Activated CD8-positive, alpha-beta T cell treated with anti-CD3 and anti-CD28 coated beads for 36 hours (primary cell): ENCODE measurements at regions not wholly inside any gene's neighbourhood (a gene's known extent, or its start where the extent isn't known, plus 50 kb on each side); places are given as distances from the start of the nearest gene placed in this dataset.

Experiments
- ATAC-seq: fragments of 200-7000 bp; cut with Tn5 transposase; one replicate; pipeline ENCODE4 v1.10.0; 2021; ENCODE audit warnings: mild to moderate bottlenecking, moderate library complexity
- CTCF ChIA-PET: fragments of 350-600 bp; sonication (Branson Sonifier 250); formaldehyde crosslinking; loops from one replicate; lab custom pipeline; 2021; ENCODE audit warnings: antibody characterized with exemption; lab: Charles Lee
- POLR2A ChIA-PET: fragments of 350-600 bp; sonication (Branson Sonifier 250); formaldehyde crosslinking; loops from one replicate; lab custom pipeline; 2021; ENCODE audit warnings: antibody characterized with exemption; lab: Charles Lee
- DNase-seq: peaks from one replicate; pipeline ENCODE4 v3.0.0-alpha.2; 2020
- H3K27ac Mint-ChIP-seq: one replicate; pipeline ENCODE4 v1.8.0; 2021; ENCODE audit warnings: mild to moderate bottlenecking, mixed read lengths
- H3K27me3 Mint-ChIP-seq: one replicate; pipeline ENCODE4 v1.8.0; 2021; ENCODE audit warnings: mixed read lengths
- H3K36me3 Mint-ChIP-seq: one replicate; pipeline ENCODE4 v1.8.0; 2021; ENCODE audit warnings: low read depth, mixed read lengths
- H3K4me1 Mint-ChIP-seq: one replicate; pipeline ENCODE4 v1.8.0; 2021; ENCODE audit warnings: low read depth, mixed read lengths
- H3K4me3 Mint-ChIP-seq: one replicate; pipeline ENCODE4 v1.8.0; 2021; ENCODE audit warnings: mild to moderate bottlenecking, moderate library complexity, mixed read lengths
- H3K9me3 Mint-ChIP-seq: one replicate; pipeline ENCODE4 v1.8.0; 2021; ENCODE audit warnings: mixed read lengths
- intact Hi-C: fragments of 100-400 bp; cut with micrococcal nuclease; formaldehyde crosslinking; loops from one replicate; pipeline ENCODE4 v1.10.0; 2022
- TF ChIP-seq, protein P1 (sequence below): fragments of 200-600 bp; IDR thresholded peaks from one replicate; pipeline ENCODE4 v1.8.0; 2022; ENCODE audit warnings: antibody characterized with exemption, mild to moderate bottlenecking

DNA sequence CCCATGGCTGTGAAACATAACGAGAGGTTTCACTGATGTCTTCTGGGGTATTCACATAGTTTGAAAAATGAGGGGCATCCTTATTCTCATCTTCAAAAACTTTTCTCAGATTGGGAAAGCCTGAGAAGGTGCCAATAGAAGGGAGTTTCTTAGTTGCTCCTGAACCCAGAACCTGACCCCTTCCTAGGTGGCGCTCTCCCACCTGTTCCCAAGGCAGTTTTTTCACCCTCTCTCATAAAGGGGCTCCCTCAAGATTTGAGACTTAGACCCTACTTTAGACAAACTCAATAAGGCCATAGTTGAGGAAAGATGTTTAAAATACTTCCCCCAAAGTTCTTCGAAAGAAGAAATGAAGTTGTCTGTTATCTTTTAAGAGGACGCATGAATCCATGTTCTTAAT, 142.2 kb downstream of the FGF9 start:
- TF ChIP-seq, protein P1, sequence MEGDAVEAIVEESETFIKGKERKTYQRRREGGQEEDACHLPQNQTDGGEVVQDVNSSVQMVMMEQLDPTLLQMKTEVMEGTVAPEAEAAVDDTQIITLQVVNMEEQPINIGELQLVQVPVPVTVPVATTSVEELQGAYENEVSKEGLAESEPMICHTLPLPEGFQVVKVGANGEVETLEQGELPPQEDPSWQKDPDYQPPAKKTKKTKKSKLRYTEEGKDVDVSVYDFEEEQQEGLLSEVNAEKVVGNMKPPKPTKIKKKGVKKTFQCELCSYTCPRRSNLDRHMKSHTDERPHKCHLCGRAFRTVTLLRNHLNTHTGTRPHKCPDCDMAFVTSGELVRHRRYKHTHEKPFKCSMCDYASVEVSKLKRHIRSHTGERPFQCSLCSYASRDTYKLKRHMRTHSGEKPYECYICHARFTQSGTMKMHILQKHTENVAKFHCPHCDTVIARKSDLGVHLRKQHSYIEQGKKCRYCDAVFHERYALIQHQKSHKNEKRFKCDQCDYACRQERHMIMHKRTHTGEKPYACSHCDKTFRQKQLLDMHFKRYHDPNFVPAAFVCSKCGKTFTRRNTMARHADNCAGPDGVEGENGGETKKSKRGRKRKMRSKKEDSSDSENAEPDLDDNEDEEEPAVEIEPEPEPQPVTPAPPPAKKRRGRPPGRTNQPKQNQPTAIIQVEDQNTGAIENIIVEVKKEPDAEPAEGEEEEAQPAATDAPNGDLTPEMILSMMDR = no peak
- POLR2A ChIA-PET = no interaction called here
- H3K27ac Mint-ChIP-seq = no peak overlapping the region
- H3K4me3 Mint-ChIP-seq = no peak overlapping the region
- DNase-seq (no peak), ATAC-seq (no peak)
- no peaks in the 10 kb centered on the region for H3K4me1 Mint-ChIP-seq
- intact Hi-C loops = no loop called here
- no peaks in the 10 kb centered on the region for H3K36me3 Mint-ChIP-seq
- H3K27me3 Mint-ChIP-seq = peaks cover 3% of the 10 kb centered on the region
- no peaks in the 10 kb centered on the region for H3K9me3 Mint-ChIP-seq
- CTCF ChIA-PET = no interaction called here

- CTCF ChIA-PET = no interaction called here
- POLR2A ChIA-PET = interaction anchor here (0.5 kb wide), 1 partner anchor 74 kb away, joined by 3 read pairs; no protein-coding TSS in a partner anchor
- Mint-ChIP-seq H3K9me3 (no peaks in the 10 kb centered on the region), H3K4me3 (no peak overlapping the region), H3K27ac (no peak overlapping the region), H3K27me3 (peaks cover 2% of the 10 kb centered on the region), H3K4me1 (no peaks in the 10 kb centered on the region), H3K36me3 (no peaks in the 10 kb centered on the region)
- DNase-seq (no peak), ATAC-seq (no peak)
- intact Hi-C loops = no loop called here
- TF ChIP-seq, protein P1 = no peak
Measured at GRCh38 chr13:21813844-21814243, 143.0 kb downstream of the FGF9 start.

GRCh38 chr13:21814604-21815003, 143.7 kb downstream of the FGF9 start:
- H3K27ac Mint-ChIP-seq = no peak overlapping the region
- H3K27me3 Mint-ChIP-seq = peaks cover 2% of the 10 kb centered on the region
- ChIA-PET POLR2A (interaction anchor here (0.5 kb wide), 1 partner anchor 74 kb away, joined by 3 read pairs; no protein-coding TSS in a partner anchor), CTCF (no interaction called here)
- TF ChIP-seq, protein P1 = no peak
- intact Hi-C loops = no loop called here
- DNase-seq = no peak
- H3K4me1 Mint-ChIP-seq = no peaks in the 10 kb centered on the region
- H3K36me3 Mint-ChIP-seq = no peaks in the 10 kb centered on the region
- H3K9me3 Mint-ChIP-seq = no peaks in the 10 kb centered on the region
- no peak for ATAC-seq
- H3K4me3 Mint-ChIP-seq = no peak overlapping the region

DNA sequence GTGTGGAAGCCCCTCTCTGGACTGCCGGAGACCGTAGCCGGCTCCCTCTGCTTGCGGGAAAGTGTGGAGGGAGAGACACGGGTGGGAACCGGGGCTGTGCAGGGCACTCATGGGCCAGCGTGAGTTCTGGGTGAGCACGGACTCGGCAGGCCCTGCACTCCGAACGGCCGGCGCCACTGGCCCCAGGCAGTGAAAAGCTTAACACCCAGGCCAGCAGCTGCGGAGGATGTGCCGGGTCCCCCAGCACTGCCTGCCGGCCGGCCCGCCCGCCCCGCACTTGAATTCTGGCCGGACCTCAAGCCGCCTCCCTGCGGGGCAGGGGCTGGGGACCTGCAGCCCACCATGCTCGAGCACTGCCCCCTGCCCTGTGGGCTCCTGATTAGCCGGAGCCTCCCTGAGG, 147.0 kb downstream of the FGF9 start:
- Mint-ChIP-seq H3K27me3 (no peaks in the 10 kb centered on the region), H3K36me3 (no peaks in the 10 kb centered on the region), H3K9me3 (no peaks in the 10 kb centered on the region), H3K4me3 (no peak overlapping the region), H3K27ac (no peak overlapping the region), H3K4me1 (no peaks in the 10 kb centered on the region)
- ATAC-seq (no peak), DNase-seq (no peak)
- ChIA-PET CTCF (interaction anchor here (0.6 kb wide), 1 partner anchor 42 kb away, joined by 3 read pairs; no protein-coding TSS in a partner anchor), POLR2A (no interaction called here)
- TF ChIP-seq, protein P1 = no peak
- intact Hi-C loops = no loop called here

- DNase-seq (no peak), ATAC-seq (no peak)
- Mint-ChIP-seq H3K27me3 (no peaks in the 10 kb centered on the region), H3K4me3 (no peak overlapping the region), H3K4me1 (no peaks in the 10 kb centered on the region), H3K36me3 (no peaks in the 10 kb centered on the region), H3K9me3 (no peaks in the 10 kb centered on the region), H3K27ac (no peak overlapping the region)
- CTCF ChIA-PET = no interaction called here
- intact Hi-C loops = no loop called here
- TF ChIP-seq, protein P1 = no peak
- POLR2A ChIA-PET = no interaction called here
Measured at GRCh38 chr13:21822029-21822428, 151.2 kb downstream of the FGF9 start.
